ENCODE measurements at regions not wholly inside any gene's neighbourhood (a gene's known extent, or its start where the extent isn't known, plus 50 kb on each side); places are given as distances from the start of the nearest gene placed in this dataset.

- no peak for TF ChIP-seq EZH2 (IDR thresholded peaks at IDR 0.05; ENCODE audit: insufficient read depth, low read length)
- TF ChIP-seq CTCF (IDR thresholded peaks at IDR 0.05; ENCODE audit: insufficient read depth, low read depth, low read length) = no peak
Observed at GRCh38 chr6:113693851-113694250, 163.3 kb upstream of the MARCKS start.
